HG02610 (cell line): ENCODE measurements at regions not wholly inside any gene's neighbourhood (a gene's known extent, or its start where the extent isn't known, plus 50 kb on each side); places are given as distances from the start of the nearest gene placed in this dataset.
"Not testable (repeated sequence)": the region's sequence is repeated elsewhere in the genome, so short reads cannot be mapped to it uniquely, and the experiment has no call there.

Experiments
- ATAC-seq: cut with Tn5 transposase; IDR thresholded peaks from one replicate; pipeline ENCODE4 v1.9.1; 2021; ENCODE audit warnings: mild to moderate bottlenecking, moderate library complexity; ENCODE audit not compliant: unreplicated experiment

- ATAC-seq: no peak
These were observed 270.0 kb downstream of the CYRIA start for GRCh38 chr2:16395601-16396000.

DNA sequence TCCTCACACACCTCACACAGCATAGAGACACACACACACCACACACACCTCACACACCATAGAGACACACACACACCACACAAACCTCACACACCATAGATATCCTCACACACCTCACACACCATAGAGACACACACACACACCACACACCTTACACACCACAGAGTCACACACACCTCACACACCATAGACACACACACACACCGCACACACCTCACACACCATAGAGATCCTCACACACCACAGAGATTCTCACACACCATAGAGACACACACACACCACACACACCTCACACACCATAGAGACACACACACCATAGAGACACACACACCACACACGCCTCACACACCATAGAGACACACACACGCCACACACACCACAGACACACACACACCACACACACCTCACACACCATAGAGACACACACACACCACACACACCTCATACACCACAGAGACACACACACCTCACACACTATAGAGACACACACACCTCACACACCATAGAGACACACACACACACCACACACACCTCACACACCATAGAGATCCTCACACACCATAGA is 270.6 kb downstream of the CYRIA start:
- no peak for ATAC-seq

GRCh38 chr2:16394072-16394985 is 271.3 kb downstream of the CYRIA start:
- no peak for ATAC-seq

GRCh38 chr2:16393500-16394071 is 272.0 kb downstream of the CYRIA start:
- no peak for ATAC-seq

GRCh38 chr2:16392647-16393499 is 272.8 kb downstream of the CYRIA start:
- no peak for ATAC-seq

DNA sequence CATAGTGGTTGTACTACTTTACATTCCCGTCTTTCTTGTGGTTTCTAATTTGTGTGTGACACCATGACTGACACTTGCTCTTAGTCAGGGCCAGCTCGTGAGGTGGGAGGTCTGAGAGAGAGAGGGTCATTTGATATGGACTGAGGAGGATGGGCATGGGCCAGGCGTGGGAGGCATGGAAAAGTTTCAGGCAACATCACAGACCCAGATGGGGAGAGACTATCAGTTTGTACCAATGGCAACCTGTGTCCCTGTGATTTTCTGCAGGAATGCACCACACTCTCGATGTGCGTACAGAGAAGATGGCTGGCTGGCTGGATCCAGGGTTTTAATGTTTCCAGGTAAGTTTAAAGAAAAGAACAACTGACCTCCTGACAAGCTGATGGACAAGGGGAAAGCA is 273.6 kb downstream of the CYRIA start:
- ATAC-seq: no peak

GRCh38 chr2:16390561-16390960 is 275.1 kb downstream of the CYRIA start:
- no peak for ATAC-seq

DNA sequence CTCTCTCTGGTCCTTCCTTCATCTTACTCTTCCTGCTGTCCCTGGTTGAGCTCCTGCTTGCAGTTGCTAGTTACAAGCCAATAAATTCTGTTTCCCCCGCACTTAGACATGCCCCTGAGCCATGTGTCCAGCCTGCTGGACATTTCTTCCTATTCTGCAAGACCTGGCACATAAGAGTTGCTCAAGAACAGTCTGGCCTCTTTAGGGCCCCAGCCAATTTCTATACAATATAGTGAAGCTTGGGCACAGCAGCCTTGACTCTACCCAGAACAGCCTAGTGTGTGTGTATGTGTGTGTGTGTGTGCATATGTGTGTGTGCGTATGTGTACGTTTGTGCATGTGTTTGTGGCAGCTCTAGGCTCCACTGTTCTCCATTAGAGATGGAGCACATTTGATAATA is 276.0 kb downstream of the CYRIA start:
- no peak for ATAC-seq

GRCh38 chr2:16388199-16388830 is 277.3 kb downstream of the CYRIA start:
- ATAC-seq: not testable (repeated sequence)

DNA sequence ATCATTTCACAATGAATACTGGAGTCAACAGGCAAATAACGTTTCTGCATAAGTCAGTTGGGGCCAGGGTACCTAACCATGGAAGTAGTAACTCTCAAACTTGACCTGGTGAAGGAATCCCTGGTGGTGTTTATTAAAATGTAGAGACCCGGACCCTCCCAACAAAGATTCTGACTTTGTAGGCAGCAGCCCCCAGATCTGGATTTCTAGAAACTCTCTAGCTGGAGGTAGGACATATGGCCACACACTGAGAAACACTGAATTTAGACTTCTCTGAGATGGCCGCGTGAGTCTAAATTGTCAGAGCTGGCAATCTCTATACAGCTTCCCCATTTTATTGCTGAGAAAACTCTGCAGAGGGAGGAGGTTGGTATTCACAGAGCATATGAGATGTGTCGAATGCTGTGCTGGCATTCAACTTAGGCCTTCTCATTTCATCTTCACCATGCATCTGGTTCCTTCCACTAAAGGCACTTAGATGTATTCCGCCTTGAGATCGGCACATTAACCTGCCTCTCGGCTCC is 278.1 kb downstream of the CYRIA start:
- no peak for ATAC-seq

GRCh38 chr2:16386431-16386830 is 279.2 kb downstream of the CYRIA start:
- no peak for ATAC-seq

GRCh38 chr2:16386031-16386430 is 279.6 kb downstream of the CYRIA start:
- no peak for ATAC-seq

- no peak for ATAC-seq
These were observed 280.3 kb downstream of the CYRIA start for GRCh38 chr2:16385341-16385740.

GRCh38 chr2:16383411-16383810 is 282.2 kb downstream of the CYRIA start:
- no peak for ATAC-seq

DNA sequence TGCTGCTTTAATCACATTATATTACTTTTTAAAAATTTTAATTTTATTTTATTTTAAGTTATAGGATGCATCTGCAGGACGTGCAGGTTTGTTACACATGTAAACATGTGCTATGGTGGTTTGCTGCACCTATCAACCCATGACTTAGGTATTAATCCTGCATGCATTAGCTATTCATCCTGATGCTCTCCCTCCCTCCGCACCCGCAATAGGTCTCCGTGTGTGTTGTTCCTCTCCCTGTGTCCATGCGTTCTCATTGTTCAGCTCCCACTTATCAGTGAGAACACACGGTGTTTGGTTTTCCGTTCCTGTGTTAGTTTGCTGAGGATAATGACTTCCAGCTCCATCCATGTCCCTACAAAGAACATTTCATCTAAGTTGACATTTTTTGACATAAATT is 283.2 kb downstream of the CYRIA start:
- ATAC-seq: no peak

DNA sequence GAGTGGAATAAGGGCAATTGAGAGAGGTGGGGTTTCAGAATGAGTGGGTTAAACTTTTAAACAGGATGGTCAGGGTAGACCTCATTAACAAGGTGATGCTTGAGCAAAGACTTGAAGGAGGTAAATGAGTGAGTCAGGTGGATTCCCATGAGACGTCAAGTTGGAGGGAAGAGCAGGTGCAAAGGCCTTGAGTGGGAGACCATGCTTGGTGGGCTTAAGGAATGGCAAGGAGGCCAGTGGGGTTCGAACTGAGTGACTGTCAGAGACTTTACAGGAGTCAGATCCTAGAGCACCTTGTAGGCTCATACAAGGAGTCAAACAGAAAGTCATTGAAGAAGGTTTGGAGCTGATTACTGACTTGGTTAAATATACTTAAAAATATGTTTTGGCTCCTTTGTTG is 284.1 kb downstream of the CYRIA start:
- no peak for ATAC-seq

- ATAC-seq: not testable (repeated sequence)
These were observed 285.7 kb downstream of the CYRIA start for GRCh38 chr2:16379901-16380300.

DNA sequence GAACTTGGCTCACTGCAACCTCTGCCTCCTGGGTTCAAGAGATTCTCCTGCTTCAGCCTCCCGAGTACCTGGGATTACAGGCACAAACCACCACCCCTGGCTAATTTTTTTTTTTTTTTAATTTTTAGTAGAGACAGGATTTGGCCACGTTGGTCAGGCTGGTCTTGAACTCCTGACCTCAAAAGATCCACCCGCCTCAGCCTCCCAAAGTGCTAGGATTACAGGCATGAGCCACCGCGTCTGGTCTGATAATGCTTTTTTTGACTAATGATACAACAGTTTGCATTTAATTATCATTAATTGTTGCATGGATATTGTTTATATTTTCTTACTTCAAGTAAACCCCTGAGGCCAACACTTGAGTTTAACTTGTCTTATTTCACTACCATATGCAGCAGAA is 286.6 kb downstream of the CYRIA start:
- not testable (repeated sequence) for ATAC-seq

DNA sequence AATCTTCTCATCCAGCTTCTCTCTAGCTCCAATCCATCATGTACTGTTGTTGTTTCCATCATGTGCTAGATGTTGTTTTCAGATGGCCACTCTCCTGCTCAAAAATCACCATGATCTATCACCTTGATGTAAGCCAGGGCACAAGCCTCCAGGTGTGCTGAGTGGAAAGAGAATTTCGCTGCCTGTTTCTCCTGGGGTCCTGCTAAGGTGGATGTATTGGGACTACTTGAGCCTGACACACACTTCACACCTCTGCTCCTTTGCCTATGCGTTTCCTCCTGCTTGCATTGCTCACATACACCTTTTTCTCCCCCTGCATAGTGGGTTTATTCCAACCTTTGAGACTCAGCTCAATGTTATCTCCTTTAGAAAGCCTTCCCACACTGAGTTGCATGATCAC is 287.6 kb downstream of the CYRIA start:
- ATAC-seq: no peak

DNA sequence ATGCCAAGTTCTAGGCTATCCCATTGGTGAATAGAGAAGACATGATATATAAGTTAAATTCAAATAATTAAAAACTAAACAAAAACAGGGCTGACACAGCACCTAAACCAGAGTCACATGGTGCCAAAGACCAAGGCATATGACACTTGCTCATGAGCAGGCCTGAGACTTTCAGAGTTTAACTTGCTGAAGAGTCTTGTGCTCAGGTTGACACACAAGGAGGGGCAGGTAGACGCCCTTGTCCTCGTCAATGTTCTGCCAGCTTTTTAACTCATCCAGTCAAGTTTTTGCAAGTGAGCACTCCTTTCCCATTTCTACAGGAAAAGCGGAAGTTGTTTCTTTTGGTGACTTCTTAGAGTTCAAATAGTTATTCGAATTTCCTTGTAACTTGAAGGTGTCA is 289.7 kb downstream of the CYRIA start:
- no peak for ATAC-seq
